GM21447 (cell line): ENCODE measurements at regions not wholly inside any gene's neighbourhood (a gene's known extent, or its start where the extent isn't known, plus 50 kb on each side); places are given as distances from the start of the nearest gene placed in this dataset.
A peak's percentile ranks its signal among the peaks of the same experiment; 100 is the strongest.

Experiments
- ATAC-seq: cut with Tn5 transposase; IDR thresholded peaks from one replicate; pipeline ENCODE4 v1.9.1; 2021; ENCODE audit not compliant: unreplicated experiment

DNA sequence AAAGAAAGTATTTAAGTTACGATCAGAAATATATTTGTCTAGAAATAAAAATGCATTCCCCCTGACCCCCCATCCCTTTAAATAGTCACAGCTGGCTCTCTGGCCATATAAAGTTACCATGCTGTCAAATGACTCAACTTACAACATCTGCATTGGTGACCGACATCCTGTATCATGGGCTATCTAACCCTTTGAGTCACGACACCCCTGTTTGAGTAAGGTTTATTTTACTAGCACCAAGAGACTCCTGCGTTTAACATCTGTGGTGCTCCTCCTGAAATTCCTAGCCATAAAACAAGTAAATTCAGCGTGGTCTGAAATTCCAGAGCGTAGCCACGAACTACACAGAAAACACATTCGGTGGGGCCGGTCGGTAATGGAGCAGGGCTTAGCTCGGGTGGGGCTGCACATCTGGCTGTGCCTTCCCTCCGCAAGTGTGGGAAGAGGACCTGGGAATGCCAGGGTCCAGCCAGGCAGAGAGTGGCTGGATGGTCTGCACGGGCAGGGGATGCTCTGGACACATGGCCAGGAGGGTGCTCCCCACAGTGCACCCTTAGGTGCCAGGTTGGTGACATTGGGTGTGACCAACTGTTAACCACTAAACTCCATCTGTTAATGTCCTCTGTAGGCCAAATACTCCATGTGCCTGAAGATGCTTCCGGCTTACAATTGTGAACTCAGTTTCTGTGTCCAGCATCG lies 53.0 kb upstream of the CLDN14 start:
- no peak for ATAC-seq

GRCh38 chr21:36533468-36533848 lies 53.5 kb upstream of the CLDN14 start:
- ATAC-seq = no peak

GRCh38 chr21:36534656-36535055 lies 54.7 kb upstream of the CLDN14 start:
- no peak for ATAC-seq

DNA sequence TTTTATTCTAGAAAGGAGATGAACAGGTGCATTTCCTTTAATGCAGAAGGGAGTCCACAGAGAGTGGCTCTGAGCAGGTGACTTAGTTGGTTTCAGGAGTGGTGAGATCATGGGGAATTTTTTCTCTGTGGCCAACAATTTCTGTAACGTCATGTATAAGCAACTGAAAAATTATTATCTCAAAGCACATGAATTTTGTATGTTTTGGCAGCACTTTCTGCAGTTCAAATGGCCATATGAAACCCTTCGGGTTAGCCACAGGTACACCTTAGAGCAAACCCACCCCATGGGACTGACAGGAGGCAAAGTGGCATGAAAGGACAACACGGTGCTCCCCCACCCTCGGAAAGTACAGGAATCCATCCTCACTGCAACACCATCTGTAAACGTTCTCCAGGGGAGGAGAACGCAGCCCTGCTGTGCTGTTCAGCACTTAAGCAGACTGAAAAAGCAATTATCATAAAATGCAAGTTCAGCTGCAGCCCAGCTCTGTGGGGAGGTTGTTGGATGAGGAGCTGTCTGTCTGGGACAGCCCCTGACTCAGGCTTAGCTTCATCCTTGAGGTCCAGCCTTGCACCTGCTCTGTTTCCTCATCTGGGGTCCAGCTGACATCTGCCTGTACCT lies 55.8 kb upstream of the CLDN14 start:
- ATAC-seq = peak; percentile 79

GRCh38 chr21:36538761-36539160 lies 58.8 kb upstream of the CLDN14 start:
- ATAC-seq = no peak

DNA sequence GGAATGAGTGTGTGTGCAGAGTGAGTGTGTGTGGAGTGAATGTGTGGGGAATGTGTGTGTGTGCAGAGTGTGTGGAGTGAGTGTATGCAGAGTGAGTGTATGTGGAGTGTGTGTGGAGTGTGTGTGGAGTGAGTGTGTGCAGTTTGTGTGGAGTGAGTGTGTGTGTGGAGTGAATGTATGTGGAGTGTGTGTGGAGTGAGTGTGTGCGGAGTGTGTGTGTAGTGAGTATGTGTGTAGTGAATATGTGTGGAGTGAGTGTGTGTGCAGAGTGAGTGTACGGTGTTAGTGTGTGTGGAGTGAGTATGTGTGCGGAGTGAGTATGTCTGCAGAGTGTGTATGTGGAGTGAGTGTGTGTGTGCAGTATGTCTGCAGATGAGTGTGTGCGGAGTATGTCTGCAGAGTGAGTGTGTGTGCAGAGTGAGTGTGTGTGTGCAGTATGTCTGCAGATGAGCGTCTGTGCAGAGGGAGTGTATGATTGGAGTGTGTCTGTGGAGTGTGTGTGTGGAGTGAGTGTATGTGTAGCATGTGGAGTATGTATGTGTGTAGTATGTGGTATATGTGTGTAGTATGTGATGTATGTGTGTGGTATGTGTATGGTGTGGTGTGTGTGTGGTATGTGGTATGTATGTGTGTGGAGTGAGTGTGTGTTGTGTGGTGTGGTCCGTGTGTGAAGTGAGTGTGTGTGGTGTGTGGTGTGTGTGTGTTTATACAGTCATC lies 59.7 kb upstream of the CLDN14 start:
- no peak for ATAC-seq

DNA sequence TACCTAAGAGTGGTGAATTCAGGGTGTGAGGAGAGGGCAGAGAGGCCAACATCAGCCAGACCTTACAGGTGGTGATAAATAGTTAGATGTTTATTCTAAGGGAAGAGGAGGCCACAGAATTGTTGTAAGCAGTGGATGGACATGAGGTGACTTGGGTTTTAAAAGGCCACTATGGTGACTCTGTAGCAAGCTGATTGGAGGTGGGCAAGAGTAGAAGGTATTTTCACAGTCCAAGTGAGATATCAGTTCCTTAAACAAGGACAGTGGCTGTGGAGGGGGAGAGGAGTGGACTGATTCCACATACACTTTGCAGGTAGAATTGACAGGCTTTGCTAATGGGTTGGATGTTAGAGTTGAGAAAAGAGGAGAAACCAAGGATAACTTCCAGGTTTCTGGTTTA lies 60.8 kb upstream of the CLDN14 start:
- ATAC-seq = no peak

- ATAC-seq = no peak
These were observed 61.8 kb upstream of the CLDN14 start for GRCh38 chr21:36541721-36542139.

GRCh38 chr21:36542312-36543101 lies 62.6 kb upstream of the CLDN14 start:
- ATAC-seq = peak; percentile 75

- ATAC-seq = no peak
These were observed 64.0 kb upstream of the CLDN14 start for GRCh38 chr21:36543924-36544323.

DNA sequence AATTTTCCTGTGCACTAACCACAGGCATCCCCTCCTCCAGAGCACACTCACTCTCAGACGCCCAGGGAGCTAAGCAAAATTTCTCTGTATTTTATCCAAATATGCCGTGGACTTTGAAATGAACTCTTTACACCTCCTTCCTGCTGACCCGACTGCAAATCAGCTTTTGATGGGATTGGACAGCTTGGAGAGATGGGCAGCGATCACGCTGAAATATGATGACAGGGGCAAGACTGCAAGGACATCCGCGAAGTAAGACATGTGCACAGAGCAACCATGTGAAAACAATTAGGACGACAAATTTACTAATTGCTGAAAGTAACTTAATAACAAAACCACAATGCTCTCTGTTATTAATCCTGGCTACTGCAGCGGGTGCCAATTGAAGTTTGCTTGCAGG lies 64.6 kb upstream of the CLDN14 start:
- ATAC-seq = no peak

DNA sequence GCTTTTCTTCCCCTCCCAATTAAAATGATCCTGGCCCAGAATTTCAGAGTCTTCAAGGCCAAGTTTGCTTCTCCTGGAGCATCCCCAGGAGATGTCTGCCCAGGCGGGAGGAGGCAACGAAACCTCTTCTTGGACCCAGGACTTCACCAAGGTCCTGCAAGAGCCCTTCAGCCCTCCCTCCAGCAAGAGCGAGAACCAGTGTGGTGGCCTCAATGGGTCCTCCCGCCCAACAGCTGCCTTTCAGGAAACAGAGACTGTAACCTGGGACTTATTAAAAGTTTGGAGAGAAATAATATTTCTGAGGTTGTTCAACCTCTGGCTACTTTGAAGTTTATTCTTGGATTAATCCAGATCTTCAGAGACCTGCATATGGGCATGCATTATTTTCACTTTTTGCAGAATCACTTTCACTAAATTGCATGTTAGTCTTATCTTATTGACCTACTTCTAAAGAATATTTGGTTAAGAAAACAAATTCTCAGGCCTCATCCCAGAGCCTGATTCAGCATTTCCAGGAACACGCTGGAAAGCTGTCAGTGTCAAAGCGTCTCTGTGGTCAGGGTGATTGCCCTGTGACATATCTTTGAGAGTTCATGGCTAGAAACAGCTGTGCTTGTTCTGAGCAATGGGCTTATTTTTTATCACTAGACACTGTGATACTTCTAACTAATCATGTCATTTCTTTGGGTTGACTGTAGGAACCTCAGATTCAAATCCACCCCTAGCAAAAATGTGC lies 66.0 kb upstream of the CLDN14 start:
- no peak for ATAC-seq

- ATAC-seq = no peak
These were observed 67.5 kb upstream of the CLDN14 start for GRCh38 chr21:36547464-36547863.

DNA sequence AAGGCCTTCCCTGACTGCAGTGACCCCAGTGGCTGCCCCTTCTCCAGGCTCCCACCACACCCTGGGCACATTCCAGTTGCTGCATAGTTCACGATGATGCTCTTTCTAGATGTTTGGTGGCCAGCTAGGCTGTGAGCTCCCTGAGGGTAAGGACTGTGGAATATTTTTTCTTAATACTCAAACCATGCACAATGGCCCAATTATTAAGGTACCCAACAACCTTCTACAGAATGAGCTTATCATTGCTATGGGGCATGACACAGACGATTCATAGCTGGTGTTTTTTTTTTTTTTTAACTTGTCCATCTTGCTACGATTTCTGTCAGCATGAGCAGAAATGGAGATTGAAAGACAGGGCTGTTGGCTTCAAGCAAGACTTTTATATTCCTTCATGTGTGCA lies 68.9 kb upstream of the CLDN14 start:
- no peak for ATAC-seq

DNA sequence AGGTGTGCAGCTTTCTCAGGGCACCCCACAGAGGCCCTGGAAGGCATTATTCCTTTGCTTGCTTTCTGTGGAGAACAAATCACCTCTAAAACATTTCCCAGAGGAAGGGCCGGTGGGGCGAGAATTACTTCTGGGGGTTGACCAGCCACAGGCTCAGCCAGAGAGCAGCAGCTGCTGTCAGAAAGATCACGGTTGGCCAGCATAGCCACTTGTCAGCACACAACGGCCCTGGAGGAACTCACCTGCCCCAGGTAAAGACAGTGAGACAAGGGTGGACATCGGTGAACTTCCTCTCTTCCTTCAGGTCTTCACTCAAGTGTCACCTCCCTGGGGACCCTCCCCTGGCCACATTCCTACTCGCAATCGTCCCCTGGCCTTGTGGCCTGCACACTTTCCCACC lies 69.5 kb upstream of the CLDN14 start:
- no peak for ATAC-seq

GRCh38 chr21:36550761-36551160 lies 70.8 kb upstream of the CLDN14 start:
- no peak for ATAC-seq

DNA sequence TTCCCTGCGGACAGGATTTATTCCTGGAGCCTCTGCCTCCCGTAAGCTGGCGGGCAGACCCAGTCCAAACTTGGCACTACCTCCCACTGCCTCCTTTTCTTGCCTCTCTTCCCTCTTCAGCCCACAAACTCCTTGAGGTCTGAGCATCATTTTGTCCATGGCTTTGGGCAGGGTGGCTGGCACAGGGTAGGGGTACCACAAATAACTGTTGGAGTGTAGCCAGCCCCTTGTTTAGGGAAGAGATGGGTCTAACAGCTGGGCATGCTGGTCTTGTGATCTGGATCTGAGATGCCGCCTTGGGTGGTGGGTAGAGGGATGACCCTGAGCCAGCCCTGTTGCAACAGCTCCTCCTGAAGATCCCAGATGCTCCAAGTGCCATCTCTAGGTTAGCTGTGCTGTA lies 71.4 kb upstream of the CLDN14 start:
- no peak for ATAC-seq

DNA sequence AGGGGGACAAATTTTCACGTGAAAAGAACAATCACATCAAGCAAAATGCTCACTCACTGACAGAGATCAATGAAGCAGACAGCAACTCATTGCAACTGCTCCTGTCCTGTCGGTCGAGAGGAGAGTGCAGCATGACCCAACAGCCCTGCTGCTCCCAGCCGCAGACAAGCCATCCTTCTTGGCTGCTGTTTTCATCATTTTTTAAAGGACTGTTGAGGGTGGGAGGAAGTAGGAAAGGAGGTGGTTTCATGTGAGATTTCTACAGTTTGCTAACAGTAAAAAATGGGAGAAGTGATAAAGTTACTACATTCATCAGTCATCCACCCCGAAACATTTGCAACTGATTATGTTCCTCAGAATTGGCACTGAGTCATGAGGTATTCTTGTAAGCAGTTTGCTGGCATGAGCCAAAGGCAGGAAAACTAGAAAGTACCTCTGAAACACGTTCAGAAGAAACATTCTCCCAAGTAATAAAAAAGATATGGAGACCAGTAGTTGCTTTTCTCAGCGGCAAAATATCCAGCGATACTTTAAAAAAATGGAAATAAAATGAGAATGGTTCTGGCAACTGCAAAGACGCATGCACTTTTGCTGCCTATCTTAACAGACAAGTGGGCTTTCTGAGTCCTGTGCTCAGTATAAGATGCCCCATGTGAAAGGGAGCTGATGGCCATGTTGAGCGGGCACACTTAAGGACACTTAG lies 72.0 kb upstream of the CLDN14 start:
- ATAC-seq = no peak

- no peak for ATAC-seq
These were observed 72.5 kb upstream of the CLDN14 start for GRCh38 chr21:36552434-36552785.

- no peak for ATAC-seq
These were observed 73.5 kb upstream of the CLDN14 start for GRCh38 chr21:36553406-36553805.
